Esophagus (tissue), 2 donors: ENCODE measurements at regions not wholly inside any gene's neighbourhood (a gene's known extent, or its start where the extent isn't known, plus 50 kb on each side); places are given as distances from the start of the nearest gene placed in this dataset.

Experiments
- H3K27ac ChIP-seq, 2 donors: one replicate each; pipeline ENCODE4 v1.5.1; 2013; ENCODE audit warnings: low read depth in 2 of 2, mild to moderate bottlenecking in 2 of 2, inconsistent platforms in 1 of 2, low read length in 1 of 2, moderate library complexity in 1 of 2
- H3K27me3 ChIP-seq, 2 donors: one replicate each; pipeline ENCODE4 v1.6.1; 2013; ENCODE audit warnings: low read length in 2 of 2, control low read depth in 1 of 2, mild to moderate bottlenecking in 1 of 2; ENCODE audit not compliant: insufficient read depth in 2 of 2, control insufficient read depth in 1 of 2
- H3K36me3 ChIP-seq, 2 donors: one replicate each; pipeline ENCODE4 v1.6.1; 2013; ENCODE audit warnings: low read length in 1 of 2; ENCODE audit not compliant: control insufficient read depth in 2 of 2, insufficient read depth in 2 of 2
- H3K4me1 ChIP-seq, 2 donors: one replicate each; pipeline ENCODE4 v1.6.1; 2013; ENCODE audit warnings: low read length in 1 of 2; ENCODE audit not compliant: control insufficient read depth in 2 of 2, insufficient read depth in 2 of 2
- H3K4me3 ChIP-seq, 2 donors: one replicate each; pipeline ENCODE4 v1.5.1; 2013; ENCODE audit warnings: low read length in 2 of 2, mild to moderate bottlenecking in 2 of 2, low read depth in 1 of 2, moderate library complexity in 1 of 2
- H3K9me3 ChIP-seq, 2 donors: one replicate each; pipeline ENCODE4 v1.6.1; 2013; ENCODE audit warnings: mild to moderate bottlenecking in 2 of 2, low read depth in 1 of 2, low read length in 1 of 2, moderate library complexity in 1 of 2; ENCODE audit not compliant: control insufficient read depth in 2 of 2, insufficient read depth in 1 of 2
- WGBS, 2 donors: extraction: QIAGEN DNeasy Blood & Tissue Kit; methylation state at CpG; one replicate each; pipeline ENCODE4 v1.1.7; 2013; 5-methylcytosine and 5-hydroxymethylcytosine counted together
- donor health status: healthy with polysubstance abuse.
- donor health status: Bipolar disorder and iron deficiency.

DNA sequence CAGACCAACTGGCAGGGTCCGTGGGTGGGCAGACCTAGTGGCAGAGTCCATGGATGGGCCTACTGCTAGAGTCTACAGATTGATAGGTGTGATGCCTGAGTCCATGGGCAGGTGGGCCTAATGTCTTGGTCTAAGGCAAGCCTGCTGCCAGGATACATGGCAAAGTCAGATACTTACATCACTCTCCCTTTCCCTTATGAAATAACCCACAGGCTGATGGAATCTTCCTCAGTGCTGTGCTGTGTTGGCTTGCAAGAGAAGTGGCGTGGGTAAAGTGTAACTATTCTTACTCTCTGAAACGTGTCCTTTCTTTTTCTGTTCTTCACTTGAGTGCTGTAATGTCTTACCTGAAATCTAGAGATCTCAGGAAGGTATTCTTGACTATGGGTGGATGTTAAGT lies 67.3 kb upstream of the ADRB2 start:
- 79 to 86% methylated on average over 3 of the region's 3 CpGs for WGBS, 2 donors
- Histone ChIP-seq H3K4me1 (no peaks in the 10 kb centered on the region), H3K27ac (no peak overlapping the region), H3K36me3 (no peaks in the 10 kb centered on the region), H3K9me3 (no peaks in the 10 kb centered on the region), H3K27me3 (no peaks in the 10 kb centered on the region), H3K4me3 (no peak overlapping the region)

GRCh38 chr5:148760945-148761638 lies 65.3 kb upstream of the ADRB2 start:
- no peaks in the 10 kb centered on the region for H3K4me1 ChIP-seq
- H3K36me3 ChIP-seq, result no peaks in the 10 kb centered on the region
- WGBS, 2 donors, result 48% methylated on average over 2 of the region's 2 CpGs
- H3K27ac ChIP-seq, result no peak overlapping the region
- H3K9me3 ChIP-seq, result no peaks in the 10 kb centered on the region
- H3K4me3 ChIP-seq, result no peak overlapping the region
- no peaks in the 10 kb centered on the region for H3K27me3 ChIP-seq

- Histone ChIP-seq H3K9me3 (no peaks in the 10 kb centered on the region), H3K27me3 (no peaks in the 10 kb centered on the region), H3K4me1 (no peaks in the 10 kb centered on the region), H3K27ac (no peak overlapping the region), H3K4me3 (no peak overlapping the region), H3K36me3 (no peaks in the 10 kb centered on the region)
- 65 to 71% methylated on average over 1 of the region's 1 CpG for WGBS, 2 donors
Measured at GRCh38 chr5:148763996-148764395, 62.4 kb upstream of the ADRB2 start.

GRCh38 chr5:148765061-148765460 lies 61.4 kb upstream of the ADRB2 start:
- Histone ChIP-seq H3K4me1 (no peaks in the 10 kb centered on the region), H3K36me3 (no peaks in the 10 kb centered on the region), H3K27ac (no peak overlapping the region), H3K9me3 (no peaks in the 10 kb centered on the region), H3K27me3 (no peaks in the 10 kb centered on the region), H3K4me3 (no peak overlapping the region)
- 60 to 94% methylated on average over 1 of the region's 1 CpG for WGBS, 2 donors

GRCh38 chr5:148768806-148769415 lies 57.5 kb upstream of the ADRB2 start:
- Histone ChIP-seq H3K4me3 (no peak overlapping the region), H3K9me3 (no peaks in the 10 kb centered on the region), H3K4me1 (no peaks in the 10 kb centered on the region), H3K36me3 (no peaks in the 10 kb centered on the region), H3K27me3 (no peaks in the 10 kb centered on the region), H3K27ac (no peak overlapping the region)
- WGBS, 2 donors, result 76 to 78% methylated on average over 5 of the region's 5 CpGs

DNA sequence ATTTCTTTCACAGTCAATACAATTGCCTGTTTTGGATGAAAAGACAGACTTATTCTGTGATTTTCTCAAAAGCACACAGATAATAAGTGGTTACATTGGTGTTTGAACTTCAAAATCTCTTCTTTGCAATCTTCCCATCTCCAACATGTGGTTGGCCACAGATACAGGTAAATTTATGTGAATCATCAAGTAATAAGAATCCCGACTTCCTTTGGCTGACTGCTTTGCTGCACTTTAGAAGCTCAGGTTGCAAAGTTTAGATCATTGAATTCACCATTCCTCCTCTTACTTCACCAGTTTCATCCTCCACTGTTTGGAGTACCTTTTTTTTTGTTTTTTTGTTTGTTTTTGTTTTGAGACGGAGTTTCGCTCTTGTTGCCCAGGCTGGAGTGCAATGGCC lies 56.5 kb upstream of the ADRB2 start:
- Histone ChIP-seq H3K9me3 (no peaks in the 10 kb centered on the region), H3K27me3 (no peaks in the 10 kb centered on the region), H3K36me3 (no peaks in the 10 kb centered on the region), H3K27ac (no peak overlapping the region), H3K4me3 (no peak overlapping the region), H3K4me1 (no peaks in the 10 kb centered on the region)
- 93 to 94% methylated on average over 3 of the region's 3 CpGs for WGBS, 2 donors

GRCh38 chr5:148774313-148774712 lies 52.1 kb upstream of the ADRB2 start:
- H3K27ac ChIP-seq, result no peak overlapping the region
- H3K36me3 ChIP-seq, result no peaks in the 10 kb centered on the region
- H3K4me3 ChIP-seq, result no peak overlapping the region
- no peaks in the 10 kb centered on the region for H3K9me3 ChIP-seq
- H3K27me3 ChIP-seq, result no peaks in the 10 kb centered on the region
- 77 to 78% methylated on average over 1 of the region's 1 CpG for WGBS, 2 donors
- peaks cover 0 to 8% of the 10 kb centered on the region in 2 donors for H3K4me1 ChIP-seq

GRCh38 chr5:148776261-148776660 lies 50.1 kb upstream of the ADRB2 start:
- no peaks in the 10 kb centered on the region for H3K9me3 ChIP-seq
- H3K4me1 ChIP-seq, result peaks cover 0 to 11% of the 10 kb centered on the region in 2 donors
- H3K27ac ChIP-seq, result peak overlapping the region; percentile 34 to 54
- no peak overlapping the region for H3K4me3 ChIP-seq
- no peaks in the 10 kb centered on the region for H3K36me3 ChIP-seq
- H3K27me3 ChIP-seq, result no peaks in the 10 kb centered on the region
